NCI-H2029 treated with DMSO at 0.1 percent for 48 hours (cell line): ENCODE measurements at regions not wholly inside any gene's neighbourhood (a gene's known extent, or its start where the extent isn't known, plus 50 kb on each side); places are given as distances from the start of the nearest gene placed in this dataset.

Source experiments
- DNase-seq: peaks from one replicate; lab custom pipeline; 2025; lab: John Stamatoyannopoulos, UW

- DNase-seq: no peak
Measured at GRCh38 chr1:2887941-2888855, 86.7 kb upstream of the TTC34 start.

- DNase-seq: no peak
Measured at GRCh38 chr1:2890221-2890850, 88.8 kb upstream of the TTC34 start.

- no peak for DNase-seq
Measured at GRCh38 chr1:2891923-2892448, 90.5 kb upstream of the TTC34 start.

GRCh38 chr1:2893473-2894120 is 92.1 kb upstream of the TTC34 start:
- no peak for DNase-seq

GRCh38 chr1:2894381-2895041 is 93.0 kb upstream of the TTC34 start:
- DNase-seq: no peak

GRCh38 chr1:2896824-2897223 is 95.3 kb upstream of the TTC34 start:
- DNase-seq: no peak

- DNase-seq: no peak
Measured at GRCh38 chr1:2903226-2903625, 101.7 kb upstream of the TTC34 start.

GRCh38 chr1:2904191-2904590 is 102.7 kb upstream of the TTC34 start:
- no peak for DNase-seq

GRCh38 chr1:2905356-2905755 is 103.9 kb upstream of the TTC34 start:
- no peak for DNase-seq

- no peak for DNase-seq
Measured at GRCh38 chr1:2906085-2906484, 104.6 kb upstream of the TTC34 start.

- no peak for DNase-seq
Measured at GRCh38 chr1:2906620-2907019, 105.1 kb upstream of the TTC34 start.

- DNase-seq: no peak
Measured at GRCh38 chr1:2907051-2907450, 105.6 kb upstream of the TTC34 start.

GRCh38 chr1:2908081-2908480 is 106.6 kb upstream of the TTC34 start:
- DNase-seq: no peak

GRCh38 chr1:2908561-2908960 is 107.1 kb upstream of the TTC34 start:
- no peak for DNase-seq

- no peak for DNase-seq
Measured at GRCh38 chr1:2909797-2910196, 108.3 kb upstream of the TTC34 start.

- DNase-seq: no peak
Measured at GRCh38 chr1:2910211-2910610, 108.7 kb upstream of the TTC34 start.

- DNase-seq: no peak
Measured at GRCh38 chr1:2911421-2912178, 109.7 kb upstream of the ACTRT2 start.

- DNase-seq: no peak
Measured at GRCh38 chr1:2912424-2913061, 108.7 kb upstream of the ACTRT2 start.

GRCh38 chr1:2913091-2913490 is 108.2 kb upstream of the ACTRT2 start:
- DNase-seq: no peak

- DNase-seq: no peak
Measured at GRCh38 chr1:2914702-2915101, 106.6 kb upstream of the ACTRT2 start.

GRCh38 chr1:2916153-2916552 is 105.1 kb upstream of the ACTRT2 start:
- no peak for DNase-seq
